ENCODE measurements at regions not wholly inside any gene's neighbourhood (a gene's known extent, or its start where the extent isn't known, plus 50 kb on each side); places are given as distances from the start of the nearest gene placed in this dataset.

DNA sequence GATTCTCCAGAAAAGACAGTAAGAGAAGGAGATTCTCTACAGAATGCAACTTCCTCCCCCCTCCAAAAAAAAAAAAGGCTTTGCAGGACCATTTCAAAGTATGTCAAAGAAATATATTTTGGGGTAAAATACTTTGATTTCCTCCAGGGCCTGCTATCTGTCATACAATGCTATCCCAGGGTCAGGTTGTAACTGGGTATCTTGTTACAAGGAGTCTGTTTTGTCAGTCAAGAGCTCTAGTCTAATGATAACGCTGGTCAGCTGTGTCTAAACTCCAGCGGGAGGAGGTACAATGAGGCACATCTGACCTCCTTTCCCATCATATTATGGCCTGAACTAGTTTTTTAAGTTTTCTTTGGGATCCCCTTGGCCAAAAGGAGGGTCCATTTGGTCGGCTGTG, 408.4 kb upstream of the CDH5 start:
- no peak for TF ChIP-seq POLR2A (IDR thresholded peaks at IDR 0.05)
- TF ChIP-seq, protein P1, sequence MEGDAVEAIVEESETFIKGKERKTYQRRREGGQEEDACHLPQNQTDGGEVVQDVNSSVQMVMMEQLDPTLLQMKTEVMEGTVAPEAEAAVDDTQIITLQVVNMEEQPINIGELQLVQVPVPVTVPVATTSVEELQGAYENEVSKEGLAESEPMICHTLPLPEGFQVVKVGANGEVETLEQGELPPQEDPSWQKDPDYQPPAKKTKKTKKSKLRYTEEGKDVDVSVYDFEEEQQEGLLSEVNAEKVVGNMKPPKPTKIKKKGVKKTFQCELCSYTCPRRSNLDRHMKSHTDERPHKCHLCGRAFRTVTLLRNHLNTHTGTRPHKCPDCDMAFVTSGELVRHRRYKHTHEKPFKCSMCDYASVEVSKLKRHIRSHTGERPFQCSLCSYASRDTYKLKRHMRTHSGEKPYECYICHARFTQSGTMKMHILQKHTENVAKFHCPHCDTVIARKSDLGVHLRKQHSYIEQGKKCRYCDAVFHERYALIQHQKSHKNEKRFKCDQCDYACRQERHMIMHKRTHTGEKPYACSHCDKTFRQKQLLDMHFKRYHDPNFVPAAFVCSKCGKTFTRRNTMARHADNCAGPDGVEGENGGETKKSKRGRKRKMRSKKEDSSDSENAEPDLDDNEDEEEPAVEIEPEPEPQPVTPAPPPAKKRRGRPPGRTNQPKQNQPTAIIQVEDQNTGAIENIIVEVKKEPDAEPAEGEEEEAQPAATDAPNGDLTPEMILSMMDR (IDR thresholded peaks at IDR 0.05) = no peak

Measured in breast epithelium (tissue), 3 donors.